Cardiac fibroblast (primary cell): ENCODE measurements at regions not wholly inside any gene's neighbourhood (a gene's known extent, or its start where the extent isn't known, plus 50 kb on each side); places are given as distances from the start of the nearest gene placed in this dataset.

Experiments
- DNase-seq, 2 donors: peaks; one replicate each; pipeline versions ENCODE4 v3.0.0 to v3.0.0-alpha.2; 2010; ENCODE audit warnings: low read depth in 2 of 2
- H3K4me3 ChIP-seq, 2 donors: replicated peaks in 1 of 2; 1 replicate in 1 of 2; 2 replicates in 1 of 2; pipeline ENCODE4 v1.5.1; 2011; ENCODE audit warnings: low read depth in 2 of 2, low read length in 2 of 2, mild to moderate bottlenecking in 2 of 2, moderate library complexity in 1 of 2
- TF ChIP-seq, protein P1 (sequence below): IDR thresholded peaks from one replicate; pipeline ENCODE4 v1.5.1; 2011; ENCODE audit warnings: low read depth, mild to moderate bottlenecking, low read length, inconsistent platforms

DNA sequence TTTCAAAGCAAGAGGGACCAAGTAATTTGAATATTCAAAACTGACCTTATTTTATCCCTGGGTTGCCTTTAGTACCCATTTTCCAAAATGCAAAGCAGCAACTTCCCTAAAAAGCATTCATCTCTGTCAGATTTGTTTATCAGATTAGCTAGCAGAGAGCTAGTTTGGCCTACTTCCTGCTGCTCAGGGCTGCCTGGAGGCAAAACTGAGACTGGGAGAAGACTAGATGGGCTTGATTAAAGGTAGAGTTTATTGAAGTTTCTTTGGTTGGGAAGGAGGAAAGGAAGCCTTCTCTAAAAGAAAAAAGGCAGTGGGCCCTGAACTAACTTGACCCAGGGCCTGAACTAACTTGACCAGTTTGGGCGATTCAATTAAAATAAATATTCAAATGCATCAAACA lies 426.1 kb upstream of the FAM98A start:
- TF ChIP-seq, protein P1, sequence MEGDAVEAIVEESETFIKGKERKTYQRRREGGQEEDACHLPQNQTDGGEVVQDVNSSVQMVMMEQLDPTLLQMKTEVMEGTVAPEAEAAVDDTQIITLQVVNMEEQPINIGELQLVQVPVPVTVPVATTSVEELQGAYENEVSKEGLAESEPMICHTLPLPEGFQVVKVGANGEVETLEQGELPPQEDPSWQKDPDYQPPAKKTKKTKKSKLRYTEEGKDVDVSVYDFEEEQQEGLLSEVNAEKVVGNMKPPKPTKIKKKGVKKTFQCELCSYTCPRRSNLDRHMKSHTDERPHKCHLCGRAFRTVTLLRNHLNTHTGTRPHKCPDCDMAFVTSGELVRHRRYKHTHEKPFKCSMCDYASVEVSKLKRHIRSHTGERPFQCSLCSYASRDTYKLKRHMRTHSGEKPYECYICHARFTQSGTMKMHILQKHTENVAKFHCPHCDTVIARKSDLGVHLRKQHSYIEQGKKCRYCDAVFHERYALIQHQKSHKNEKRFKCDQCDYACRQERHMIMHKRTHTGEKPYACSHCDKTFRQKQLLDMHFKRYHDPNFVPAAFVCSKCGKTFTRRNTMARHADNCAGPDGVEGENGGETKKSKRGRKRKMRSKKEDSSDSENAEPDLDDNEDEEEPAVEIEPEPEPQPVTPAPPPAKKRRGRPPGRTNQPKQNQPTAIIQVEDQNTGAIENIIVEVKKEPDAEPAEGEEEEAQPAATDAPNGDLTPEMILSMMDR: no peak
- DNase-seq: no peak
- no peak overlapping the region for H3K4me3 ChIP-seq

DNA sequence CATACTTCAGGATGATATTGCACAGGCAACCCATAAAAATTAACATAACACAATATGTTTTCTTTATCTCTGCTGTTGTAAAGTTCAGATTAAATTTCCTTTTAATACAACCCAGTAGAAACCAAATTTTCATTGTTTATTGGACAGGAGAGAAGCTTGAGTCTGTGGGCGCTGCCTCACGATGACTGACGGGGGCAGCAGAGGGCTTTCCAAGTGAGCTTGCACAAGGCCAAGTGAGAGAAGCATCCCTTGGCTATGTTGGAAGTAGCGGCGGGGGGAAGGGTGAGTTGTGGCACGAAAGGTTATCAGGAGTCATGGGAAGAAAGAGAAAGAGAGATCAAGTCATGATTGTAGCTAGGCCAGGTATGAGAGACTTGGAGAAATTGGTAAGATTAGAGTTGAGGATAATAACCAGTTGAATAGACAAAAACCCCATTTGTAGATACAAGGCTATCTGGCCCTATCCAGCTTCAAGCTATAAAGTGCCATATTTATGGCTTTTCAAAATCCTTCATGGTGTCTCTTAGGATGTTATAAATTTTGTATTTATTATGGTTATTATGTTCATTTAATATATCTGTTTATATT lies 413.7 kb upstream of the FAM98A start:
- TF ChIP-seq, protein P1: peak; percentile 53
- H3K4me3 ChIP-seq: no peak overlapping the region
- DNase-seq: peak; percentile 12 to 38

DNA sequence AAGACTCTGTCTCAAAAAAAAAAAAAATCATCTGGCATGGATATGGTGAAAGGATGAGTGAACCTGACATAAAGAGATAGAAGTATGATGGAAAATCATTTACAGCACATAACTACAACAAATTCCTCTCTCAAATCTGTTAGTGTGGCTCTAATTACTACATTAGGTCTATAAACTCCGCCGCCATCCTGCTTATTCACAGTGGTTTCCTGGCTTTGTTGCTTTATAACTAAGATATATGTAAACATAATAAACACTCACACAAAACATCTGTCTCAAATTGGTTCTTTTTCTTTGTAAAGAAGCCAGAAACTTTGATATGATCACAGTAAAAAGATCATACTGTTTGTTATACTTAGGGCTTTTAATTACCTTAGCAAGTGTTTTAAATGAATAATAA lies 412.6 kb upstream of the FAM98A start:
- TF ChIP-seq, protein P1: no peak
- DNase-seq: no peak
- no peak overlapping the region for H3K4me3 ChIP-seq

DNA sequence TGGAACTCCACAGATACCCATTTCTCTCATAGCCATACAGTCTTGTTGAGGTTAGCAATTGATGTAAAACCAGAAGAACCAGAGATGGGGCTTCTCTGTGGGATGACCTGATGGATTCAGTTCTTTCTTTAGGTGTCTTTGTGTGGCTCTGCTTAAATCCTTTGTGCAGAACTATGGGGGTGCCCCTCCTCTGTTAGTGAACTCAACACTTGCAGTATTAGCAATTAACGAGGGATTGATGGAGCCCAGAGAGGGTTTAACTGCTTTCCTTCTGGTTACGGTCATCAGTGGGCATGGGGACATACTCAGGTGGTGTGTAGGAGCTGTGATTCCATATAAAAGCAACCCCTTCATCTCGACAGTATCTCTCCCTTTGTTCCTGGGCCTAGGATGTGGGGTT lies 406.8 kb upstream of the FAM98A start:
- DNase-seq: no peak
- no peak overlapping the region for H3K4me3 ChIP-seq
- TF ChIP-seq, protein P1: no peak

DNA sequence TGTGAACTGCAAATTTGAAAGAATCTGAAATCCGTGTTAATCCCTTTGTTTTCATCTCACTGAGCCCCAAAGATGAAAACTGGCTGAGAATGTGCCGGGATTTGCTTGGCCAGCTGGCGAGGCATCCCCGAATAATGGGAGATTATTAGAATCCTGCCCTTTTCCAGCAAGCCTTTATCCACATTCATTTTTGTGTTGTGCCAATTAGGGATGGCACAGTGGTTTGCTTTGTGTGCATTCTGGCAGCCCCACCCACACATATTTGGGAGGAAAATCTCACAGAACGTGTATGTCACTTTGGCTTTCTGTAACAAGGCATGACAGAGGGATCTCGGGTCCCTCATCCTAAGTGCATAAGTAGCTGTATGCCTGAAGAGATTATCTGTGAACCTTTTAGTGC lies 405.8 kb upstream of the FAM98A start:
- no peak for DNase-seq
- H3K4me3 ChIP-seq: no peak overlapping the region
- TF ChIP-seq, protein P1: no peak

DNA sequence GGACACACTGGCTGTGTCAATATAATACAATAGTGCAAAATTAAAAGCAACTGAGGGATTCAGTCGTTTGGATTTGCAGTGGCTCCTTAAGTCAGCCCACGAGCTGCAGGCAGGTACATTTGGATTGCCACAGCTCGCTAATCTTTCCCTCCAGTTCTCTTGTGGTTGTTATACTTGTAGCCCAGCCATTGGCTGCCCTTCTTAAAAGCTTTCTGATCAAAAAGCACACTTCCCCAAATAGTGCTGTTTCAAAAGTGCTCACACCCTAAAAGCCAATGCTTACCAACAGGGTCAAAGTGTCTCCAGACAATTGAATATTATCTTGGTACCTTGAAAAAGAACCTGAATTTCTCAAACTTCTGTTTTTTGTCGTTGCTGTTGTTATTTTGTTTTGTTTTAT lies 404.7 kb upstream of the FAM98A start:
- TF ChIP-seq, protein P1: no peak
- no peak for DNase-seq
- H3K4me3 ChIP-seq: no peak overlapping the region

DNA sequence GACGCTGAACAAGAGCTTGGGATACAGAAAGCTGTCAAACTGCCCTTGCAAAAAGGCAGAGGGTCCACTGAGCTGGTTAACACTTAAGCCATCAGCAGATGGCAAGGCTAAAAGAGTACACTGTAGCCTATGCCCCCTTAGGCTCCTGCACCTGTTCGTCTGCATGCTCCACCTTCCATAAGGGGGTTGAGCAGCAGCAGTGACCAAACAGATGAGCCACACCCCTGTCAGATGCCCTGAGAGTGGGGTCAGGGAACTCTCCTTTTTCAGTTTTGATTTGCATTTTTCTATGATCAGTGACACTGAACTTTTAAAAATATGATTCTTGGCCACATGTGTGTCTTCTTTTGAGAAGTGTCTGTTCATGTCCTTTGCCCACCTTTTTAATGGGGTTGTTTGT lies 402.5 kb upstream of the FAM98A start:
- no peak for DNase-seq
- TF ChIP-seq, protein P1: no peak
- H3K4me3 ChIP-seq: no peak overlapping the region
